Lower leg skin (tissue), 4 donors: ENCODE measurements at regions not wholly inside any gene's neighbourhood (a gene's known extent, or its start where the extent isn't known, plus 50 kb on each side); places are given as distances from the start of the nearest gene placed in this dataset.

Source experiments
- DNase-seq, 2 donors: peaks; one replicate each; pipeline ENCODE4 v3.0.0-alpha.2; 2019; ENCODE audit warnings: low spot score in 2 of 2
- H3K4me3 ChIP-seq: fragments of 200-600 bp; sonication (generic); 2 replicates; pipeline ENCODE4 v1.5.1; 2017; ENCODE audit warnings: mild to moderate bottlenecking, low read depth; ENCODE audit not compliant: poor library complexity, severe bottlenecking
- CTCF ChIP-seq, 3 donors: fragments of 450-650 bp; IDR thresholded peaks; one replicate each; pipeline ENCODE4 v1.5.1; 2016; ENCODE audit warnings: antibody characterized with exemption in 3 of 3, mild to moderate bottlenecking in 3 of 3, moderate library complexity in 2 of 3
- POLR2A ChIP-seq, 2 donors: fragments of 450-650 bp; IDR thresholded peaks; one replicate each; pipeline ENCODE4 v1.6.1; 2016 to 2017; ENCODE audit warnings: antibody characterized with exemption in 2 of 2, mild to moderate bottlenecking in 1 of 2, moderate library complexity in 1 of 2
- WGBS, 2 donors: methylation state at CpG; one replicate each; pipeline ENCODE4 v1.1.5; 2018; 5-methylcytosine and 5-hydroxymethylcytosine counted together
- intact Hi-C: fragments of 100-400 bp; cut with DNase I; formaldehyde crosslinking; loops from one replicate; pipeline ENCODE4 v1.15.0; 2023; ENCODE audit warnings: low total_unique reads

- WGBS, 2 donors, result 71 to 82% methylated on average over 4 of the region's 4 CpGs
- intact Hi-C loops, result no loop called here
- no peak for DNase-seq
Observed at GRCh38 chr6:163720460-163721235, 306.1 kb downstream of the QKI start.

GRCh38 chr6:163720005-163720404 lies 305.5 kb downstream of the QKI start:
- H3K4me3 ChIP-seq, result no peak overlapping the region
- TF ChIP-seq POLR2A (IDR thresholded peaks at IDR 0.05) (no peak), CTCF (IDR thresholded peaks at IDR 0.05) (no peak)
- no peak for DNase-seq
- 79 to 85% methylated on average over 5 of the region's 5 CpGs for WGBS, 2 donors
- intact Hi-C loops, result no loop called here

More at GRCh38 chr6:163720460-163721235, 306.1 kb downstream of the QKI start:
- no peak overlapping the region for H3K4me3 ChIP-seq
- no peak for TF ChIP-seq POLR2A (IDR thresholded peaks at IDR 0.05)
- no peak for TF ChIP-seq CTCF (IDR thresholded peaks at IDR 0.05)

- peak in 1 of 2 donors; percentile 77 for DNase-seq
- H3K4me3 ChIP-seq, result no peak overlapping the region
- TF ChIP-seq POLR2A (IDR thresholded peaks at IDR 0.05), result no peak
- no peak for TF ChIP-seq CTCF (IDR thresholded peaks at IDR 0.05)
- 62 to 68% methylated on average over 20 of the region's 20 CpGs for WGBS, 2 donors
- intact Hi-C loops, result no loop called here
Observed at GRCh38 chr6:163719028-163719742, 304.7 kb downstream of the QKI start.

GRCh38 chr6:163718537-163718936 lies 304.0 kb downstream of the QKI start:
- intact Hi-C loops, result no loop called here
- 92% methylated on average over 2 of the region's 2 CpGs for WGBS, 2 donors
- TF ChIP-seq POLR2A (IDR thresholded peaks at IDR 0.05), result no peak
- TF ChIP-seq CTCF (IDR thresholded peaks at IDR 0.05), result no peak
- DNase-seq, result no peak
- no peak overlapping the region for H3K4me3 ChIP-seq

GRCh38 chr6:163717106-163717764 lies 302.7 kb downstream of the QKI start:
- TF ChIP-seq CTCF (IDR thresholded peaks at IDR 0.05) (no peak), POLR2A (IDR thresholded peaks at IDR 0.05) (no peak)
- WGBS, 2 donors, result 91 to 95% methylated on average over 9 of the region's 9 CpGs
- intact Hi-C loops, result no loop called here
- peak in 1 of 2 donors; percentile 72 for DNase-seq
- no peak overlapping the region for H3K4me3 ChIP-seq
